NCI-H1694 treated with DMSO at 0.1 percent for 48 hours (cell line): ENCODE measurements at regions not wholly inside any gene's neighbourhood (a gene's known extent, or its start where the extent isn't known, plus 50 kb on each side); places are given as distances from the start of the nearest gene placed in this dataset.

Source experiments
- DNase-seq: peaks from one replicate; lab custom pipeline; 2025; lab: John Stamatoyannopoulos, UW

DNA sequence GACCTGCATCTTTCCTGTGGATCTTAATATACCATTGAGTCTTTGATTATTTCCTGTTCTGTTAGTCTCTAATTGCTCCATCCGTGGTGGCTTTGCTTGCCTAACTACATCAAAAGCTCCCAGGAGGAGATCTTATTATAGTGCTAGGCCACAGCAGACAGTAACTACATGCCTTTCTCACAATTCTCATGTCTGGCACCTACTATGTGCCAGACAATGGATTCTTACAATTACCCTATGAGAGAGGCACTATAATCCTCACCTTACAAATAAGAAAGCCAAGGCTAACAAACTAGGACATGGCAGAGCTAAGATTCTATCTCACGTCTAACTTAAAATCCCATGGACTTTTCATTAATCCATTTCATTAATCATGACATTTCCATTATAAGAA lies 70.3 kb upstream of the TARS1 start:
- DNase-seq = no peak

- no peak for DNase-seq
These were observed 69.1 kb upstream of the TARS1 start for GRCh38 chr5:33371660-33372059.

DNA sequence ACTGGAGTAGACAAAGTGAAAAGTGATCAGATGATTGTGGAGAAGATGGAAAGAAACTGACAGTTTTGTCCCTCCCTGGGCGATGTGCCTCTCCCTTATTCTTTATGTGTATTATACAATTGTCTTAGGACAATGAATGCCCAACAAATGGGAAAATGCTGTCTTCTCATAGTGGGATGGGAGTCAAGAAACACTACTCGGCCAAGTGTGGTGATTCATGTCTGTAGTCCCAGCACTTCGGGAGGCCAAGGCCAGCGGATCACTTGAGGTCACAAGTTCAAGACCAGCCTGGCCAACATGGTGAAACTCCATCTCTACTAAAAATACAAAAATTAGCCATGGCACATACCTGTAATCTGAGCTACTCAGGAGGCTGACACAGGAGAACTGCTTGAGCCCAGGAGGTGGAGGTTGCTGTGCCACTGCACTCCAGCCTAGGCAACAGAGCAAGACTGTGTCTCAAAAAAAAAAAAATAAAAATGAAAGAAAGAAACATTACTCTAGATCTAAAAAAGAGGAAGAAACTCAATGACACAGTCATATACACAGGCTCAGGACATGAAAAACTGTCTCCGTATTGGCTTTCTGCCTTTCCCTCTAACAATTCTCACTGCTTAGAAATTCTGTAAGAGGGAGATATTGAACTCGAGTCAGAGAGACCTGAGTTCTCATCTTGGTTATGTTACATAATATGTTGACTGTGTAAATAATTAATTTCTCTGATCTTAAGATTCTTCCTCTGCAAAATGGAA lies 67.9 kb upstream of the TARS1 start:
- DNase-seq = no peak

DNA sequence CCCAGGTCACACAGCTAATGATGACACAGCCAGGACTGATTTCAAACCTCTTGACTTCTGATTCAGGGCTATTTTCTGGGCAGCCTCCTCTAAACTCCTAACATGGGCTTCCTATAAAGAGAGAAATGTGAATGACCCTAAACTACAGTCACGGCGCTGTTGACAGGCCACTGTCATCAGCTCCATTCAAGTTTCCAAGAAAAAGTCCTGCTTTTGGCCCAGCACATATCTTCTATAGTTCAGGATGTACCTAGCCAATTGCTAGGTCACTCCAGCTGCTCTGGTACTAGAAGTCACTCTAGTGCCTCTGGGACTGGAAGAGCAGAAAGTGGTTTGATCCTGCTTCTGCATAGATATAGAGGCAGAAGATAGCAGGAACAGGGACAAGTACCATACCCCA lies 64.9 kb upstream of the TARS1 start:
- DNase-seq = no peak

DNA sequence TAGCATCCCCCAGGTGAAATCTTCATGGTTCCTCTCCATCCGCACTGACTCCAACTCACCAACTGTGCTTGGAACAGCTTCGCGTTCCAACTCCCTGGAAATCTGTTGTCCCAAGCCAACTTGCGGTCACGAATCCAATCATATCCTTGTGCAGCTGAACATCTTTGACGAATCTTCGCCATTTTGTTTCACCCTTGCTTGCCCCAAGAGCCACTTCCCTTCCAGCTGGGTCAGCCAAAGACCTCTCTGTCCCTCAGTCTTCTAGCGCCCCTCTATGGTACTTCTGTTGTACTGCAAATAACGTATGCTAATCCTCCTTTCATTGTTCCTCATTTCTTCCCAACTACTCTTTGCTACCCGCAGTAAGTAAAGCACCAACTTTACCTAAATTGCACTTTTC lies 61.0 kb upstream of the TARS1 start:
- peak; percentile 2 for DNase-seq

DNA sequence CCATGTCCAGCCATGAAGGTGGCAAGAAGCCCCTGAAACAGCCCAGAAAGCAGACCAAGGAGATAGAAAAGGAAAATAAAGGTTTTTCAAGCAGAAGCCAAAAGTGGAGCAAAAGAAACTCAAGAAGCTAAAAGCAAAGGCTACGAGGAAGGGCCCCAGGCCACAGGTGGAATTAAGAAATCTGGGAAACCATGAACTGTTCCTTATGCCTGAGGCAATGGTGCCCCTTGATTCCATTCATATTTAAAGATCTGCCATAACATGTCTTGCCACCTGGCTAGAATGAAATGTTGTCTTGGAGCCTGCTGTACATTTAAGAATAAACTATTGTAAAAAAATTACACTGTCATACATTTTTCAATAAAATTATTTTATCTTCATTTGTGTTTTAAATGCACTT lies 59.5 kb upstream of the TARS1 start:
- DNase-seq = no peak
